HepG2 (cell line): ENCODE measurements at regions not wholly inside any gene's neighbourhood (a gene's known extent, or its start where the extent isn't known, plus 50 kb on each side); places are given as distances from the start of the nearest gene placed in this dataset.

ENCODE experiments used
- ATAC-seq: fragments of 200-7000 bp; cut with Tn5 transposase; 3 replicates; pipeline ENCODE4 v1.9.1; 2020; ENCODE audit warnings: mild to moderate bottlenecking, moderate library complexity
- BruUV-seq: library from RNA; stranded (reverse); fragments of 400-500 nt; replicated peaks from 2 replicates; lab custom pipeline; 2021; lab: Mats Ljungman, UMichigan
- CTCF ChIA-PET: fragments of 300-600 bp; formaldehyde crosslinking; extraction: SDS; loops from one replicate; lab custom pipeline; 2021; ENCODE audit warnings: low total read pairs, inconsistent platforms, low intra/inter-chr PET ratio; lab: Yijun Ruan, JAX
- POLR2A ChIA-PET: fragments of 350-600 bp; sonication (Branson Sonifier 250); formaldehyde crosslinking; loops from one replicate; lab custom pipeline; 2020; ENCODE audit warnings: antibody characterized with exemption, inconsistent platforms; lab: Yijun Ruan, JAX
- DNase-seq: peaks from one replicate; pipeline ENCODE4 v3.0.0-alpha.2; 2015; ENCODE audit warnings: low spot score
- FAIRE-seq: peaks from 3 replicates; lab custom pipeline; 2011; peaks lifted over from hg19 to GRCh38; lab: Jason Lieb, UNC
- H2AFZ ChIP-seq: one replicate; pipeline ENCODE4 v1.6.1; 2011; ENCODE audit warnings: low read length, inconsistent platforms
- H3K27ac ChIP-seq: fragments of 300-600 bp; 3 replicates; pipeline ENCODE4 v1.8.0; 2011; ENCODE audit warnings: mixed run types, mild to moderate bottlenecking, mixed read lengths, low read length, inconsistent platforms; ENCODE audit not compliant: insufficient read depth; ENCODE audit errors: extremely low read length
- H3K27me3 ChIP-seq, 2 experiments: fragments of 200-600 bp in 1 of 2; 2 replicates in 1 of 2; 3 replicates in 1 of 2; pipeline versions ENCODE4 v1.6.0 to v1.8.0; 2011; ENCODE audit warnings: low read length in 2 of 2, mild to moderate bottlenecking in 2 of 2, moderate library complexity in 2 of 2, inconsistent platforms in 1 of 2; ENCODE audit not compliant: insufficient read depth in 2 of 2, control insufficient read depth in 1 of 2
- H3K36me3 ChIP-seq, 2 experiments: fragments of 200-600 bp in 1 of 2; replicated peaks in 1 of 2; 2 replicates in 1 of 2; 3 replicates in 1 of 2; pipeline versions ENCODE4 v1.5.1 to v1.8.0; 2011; ENCODE audit warnings: low read length in 2 of 2, inconsistent platforms in 1 of 2; ENCODE audit not compliant: insufficient read depth in 2 of 2, control insufficient read depth in 1 of 2
- H3K4me1 ChIP-seq: 2 replicates; pipeline ENCODE4 v1.5.1; 2012; ENCODE audit warnings: low read length, inconsistent platforms; ENCODE audit not compliant: insufficient read depth
- H3K4me2 ChIP-seq: 2 replicates; pipeline ENCODE4 v1.6.0; 2011; ENCODE audit warnings: low read depth, low read length, inconsistent platforms
- H3K4me3 ChIP-seq, 3 experiments: fragments of 200-600 bp in 1 of 3; sonication (generic), shearing (Covaris generic) in 1 of 3; replicated peaks in 1 of 3; 2 replicates each; pipeline ENCODE4 v1.5.1; 2011 to 2016; ENCODE audit warnings: low read length in 3 of 3, inconsistent platforms in 2 of 3, low read depth in 2 of 3, mild to moderate bottlenecking in 2 of 3, control low read depth in 1 of 3, mixed read lengths in 1 of 3; ENCODE audit not compliant: insufficient read depth in 1 of 3
- H3K79me2 ChIP-seq: one replicate; pipeline ENCODE4 v1.6.1; 2011; ENCODE audit warnings: low read length, inconsistent platforms; ENCODE audit not compliant: insufficient read depth
- H3K9ac ChIP-seq: 2 replicates; pipeline ENCODE4 v1.6.0; 2011; ENCODE audit warnings: mild to moderate bottlenecking, low read depth, low read length, inconsistent platforms; ENCODE audit not compliant: insufficient read depth
- H3K9me3 ChIP-seq: 2 replicates; pipeline ENCODE4 v1.5.1; 2012; ENCODE audit warnings: mild to moderate bottlenecking, low read length
- H4K20me1 ChIP-seq: 2 replicates; pipeline ENCODE4 v1.6.0; 2011; ENCODE audit warnings: inconsistent platforms, mild to moderate bottlenecking, low read length, moderate library complexity; ENCODE audit not compliant: insufficient read depth
- FOXA1 ChIP-seq, 2 experiments: fragments of 450-650 bp in 1 of 2; sonication (generic) in 1 of 2; formaldehyde crosslinking in 1 of 2; IDR thresholded peaks; 2 replicates each; pipeline versions ENCODE4 v1.4.0 to v1.6.1; 2016 to 2020; ENCODE audit warnings: missing genetic modification reagents in 1 of 2
- NFIC ChIP-seq: IDR thresholded peaks from 2 replicates; pipeline ENCODE4 v1.6.1; 2012; ENCODE audit warnings: mild to moderate bottlenecking, low read length, inconsistent platforms
- PHF20 ChIP-seq: sonication (generic); formaldehyde crosslinking; IDR thresholded peaks from 2 replicates; pipeline ENCODE4 v1.5.0; 2020; ENCODE audit warnings: mild to moderate bottlenecking, missing genetic modification reagents
- PHF8 ChIP-seq: sonication (generic); formaldehyde crosslinking; IDR thresholded peaks from 2 replicates; pipeline ENCODE4 v1.5.0; 2020; ENCODE audit warnings: missing genetic modification reagents
- USF2 ChIP-seq, 2 experiments: sonication (generic) in 1 of 2; formaldehyde crosslinking in 1 of 2; IDR thresholded peaks; 2 replicates each; pipeline versions ENCODE4 v1.5.1 to v1.6.1; 2011 to 2020; ENCODE audit warnings: borderline replicate concordance in 1 of 2, low read depth in 1 of 2, low read length in 1 of 2, mild to moderate bottlenecking in 1 of 2, missing genetic modification reagents in 1 of 2, moderate library complexity in 1 of 2
- ZNF180 ChIP-seq: sonication (generic); formaldehyde crosslinking; IDR thresholded peaks from 2 replicates; pipeline ENCODE4 v1.4.0; 2020; ENCODE audit warnings: low read depth, missing genetic modification reagents, borderline replicate concordance
- ZNF224 ChIP-seq: sonication (generic); formaldehyde crosslinking; IDR thresholded peaks from 2 replicates; pipeline ENCODE4 v1.5.0; 2020; ENCODE audit warnings: mild to moderate bottlenecking, missing genetic modification reagents
- ZNF567 ChIP-seq: sonication (generic); formaldehyde crosslinking; IDR thresholded peaks from 2 replicates; pipeline ENCODE4 v1.8.1; 2023; ENCODE audit warnings: mild to moderate bottlenecking, missing genetic modification reagents, borderline replicate concordance
- ZNF570 ChIP-seq: sonication (generic); formaldehyde crosslinking; IDR thresholded peaks from 2 replicates; pipeline ENCODE4 v1.4.0; 2020; ENCODE audit warnings: mild to moderate bottlenecking, missing genetic modification reagents, borderline replicate concordance
- ZNF615 ChIP-seq: sonication (generic); formaldehyde crosslinking; IDR thresholded peaks from 2 replicates; pipeline ENCODE4 v1.5.0; 2020; ENCODE audit warnings: mild to moderate bottlenecking, missing genetic modification reagents, borderline replicate concordance
- ZNF879 ChIP-seq: sonication (generic); formaldehyde crosslinking; IDR thresholded peaks from 2 replicates; pipeline ENCODE4 v1.8.1; 2023; ENCODE audit warnings: missing genetic modification reagents
- WGBS: methylation state at CpG from one replicate; pipeline ENCODE4 v1.1.6; 2017; ENCODE audit warnings: low lambda C conversion rate; 5-methylcytosine and 5-hydroxymethylcytosine counted together
- in situ Hi-C: cut with HindIII; loops from 2 replicates; pipeline ENCODE4 v1.10.0; 2017; ENCODE audit warnings: low pct_unique_long_range_greater_than_20kb; ENCODE audit not compliant: extremely low pct_ligation_motif_present
- intact Hi-C: fragments of 100-400 bp; cut with micrococcal nuclease; formaldehyde crosslinking; loops from one replicate; pipeline ENCODE4 v1.10.0; 2022; ENCODE audit not compliant: unreplicated experiment
- TF ChIP-seq, protein P1 (sequence below): sonication (generic); formaldehyde crosslinking; IDR thresholded peaks from 2 replicates; pipeline ENCODE4 v1.4.0; 2020; ENCODE audit warnings: mild to moderate bottlenecking, low read depth, missing genetic modification reagents

- DNase-seq: no peak
- H2AFZ ChIP-seq: no peak overlapping the region
- no peak for ATAC-seq
- no peaks in the 10 kb centered on the region for H3K79me2 ChIP-seq
- FAIRE-seq: no peak
- H3K9ac ChIP-seq: no peak overlapping the region
- no peak overlapping the region for H3K4me2 ChIP-seq
- no peak overlapping the region for H3K4me3 ChIP-seq
- 0 out of 2 replicates have a peak, but pooled peaks cover 2% of the 10 kb centered on the region for H4K20me1 ChIP-seq
- 3% methylated on average over 4 of the region's 4 CpGs for WGBS
- intact Hi-C loops: no loop called here
- in situ Hi-C loops: no loop called here
- POLR2A ChIA-PET: no interaction called here
- CTCF ChIA-PET: no interaction called here
- H3K36me3 ChIP-seq: no peaks in the 10 kb centered on the region
- no TSS peak for BruUV-seq
- peaks cover 4% of the 10 kb centered on the region; the same call in 1 of the 2 replicates for H3K9me3 ChIP-seq
- H3K27me3 ChIP-seq: peaks cover 1 to 17% of the 10 kb centered on the region in 2 experiments; a peak in 2 of 5 replicates
- H3K27ac ChIP-seq: no peak overlapping the region
- no peaks in the 10 kb centered on the region for H3K4me1 ChIP-seq
- no peak for TF ChIP-seq PHF20 (CRISPR knock-in tag)
Observed at GRCh38 chr10:131003455-131003854, 308.1 kb downstream of the TCERG1L start.

DNA sequence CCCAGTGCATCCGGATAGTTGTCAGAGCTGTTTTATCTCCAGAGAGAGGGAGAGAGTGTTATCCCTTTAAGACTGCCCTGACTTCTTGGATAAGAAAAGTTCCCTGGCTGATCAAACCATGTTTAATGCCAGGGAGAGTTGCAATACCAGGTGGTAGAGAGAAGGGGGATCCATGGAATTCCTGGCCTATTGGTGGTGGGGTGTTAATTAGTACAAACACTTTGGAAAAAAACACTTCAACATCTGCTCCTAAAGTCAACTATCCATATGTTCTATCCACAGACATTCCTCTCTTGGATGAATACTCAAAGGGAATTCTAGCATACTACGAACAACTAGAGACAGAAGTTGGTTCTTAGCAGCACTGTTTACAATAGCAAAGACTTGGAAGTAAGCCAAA, 307.2 kb downstream of the TCERG1L start:
- no peak for FAIRE-seq
- no peak for DNase-seq
- POLR2A ChIA-PET: no interaction called here
- TF ChIP-seq ZNF615 (CRISPR knock-in tag): no peak
- no peak for TF ChIP-seq FOXA1 (IDR thresholded peaks at IDR 0.05)
- TF ChIP-seq FOXA1 (CRISPR knock-in tag; IDR thresholded peaks at IDR 0.05): no peak
- no peak for TF ChIP-seq USF2 (IDR thresholded peaks at IDR 0.05; ENCODE audit: low read depth, low read length)
- TF ChIP-seq USF2 (CRISPR knock-in tag; IDR thresholded peaks at IDR 0.05; ENCODE audit: borderline replicate concordance): no peak
- TF ChIP-seq PHF8: no peak
- TF ChIP-seq ZNF180 (CRISPR knock-in tag): no peak
- no peak for TF ChIP-seq ZNF570 (CRISPR knock-in tag)
- TF ChIP-seq ZNF879 (CRISPR knock-in tag): no peak
- TF ChIP-seq, protein P1, sequence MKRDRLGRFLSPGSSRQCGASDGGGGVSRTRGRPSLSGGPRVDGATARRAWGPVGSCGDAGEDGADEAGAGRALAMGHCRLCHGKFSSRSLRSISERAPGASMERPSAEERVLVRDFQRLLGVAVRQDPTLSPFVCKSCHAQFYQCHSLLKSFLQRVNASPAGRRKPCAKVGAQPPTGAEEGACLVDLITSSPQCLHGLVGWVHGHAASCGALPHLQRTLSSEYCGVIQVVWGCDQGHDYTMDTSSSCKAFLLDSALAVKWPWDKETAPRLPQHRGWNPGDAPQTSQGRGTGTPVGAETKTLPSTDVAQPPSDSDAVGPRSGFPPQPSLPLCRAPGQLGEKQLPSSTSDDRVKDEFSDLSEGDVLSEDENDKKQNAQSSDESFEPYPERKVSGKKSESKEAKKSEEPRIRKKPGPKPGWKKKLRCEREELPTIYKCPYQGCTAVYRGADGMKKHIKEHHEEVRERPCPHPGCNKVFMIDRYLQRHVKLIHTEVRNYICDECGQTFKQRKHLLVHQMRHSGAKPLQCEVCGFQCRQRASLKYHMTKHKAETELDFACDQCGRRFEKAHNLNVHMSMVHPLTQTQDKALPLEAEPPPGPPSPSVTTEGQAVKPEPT (CRISPR knock-in tag): no peak
- TF ChIP-seq NFIC: no peak
- TF ChIP-seq ZNF224 (CRISPR knock-in tag): no peak
- TF ChIP-seq ZNF567 (CRISPR knock-in tag): no peak

More for the DNA sequence above, 307.2 kb downstream of the TCERG1L start:
- peaks cover 0 to 11% of the 10 kb centered on the region in 2 experiments; a peak in 2 of 5 replicates for H3K27me3 ChIP-seq
- no peak overlapping the region for H3K9ac ChIP-seq
- no peaks in the 10 kb centered on the region for H3K36me3 ChIP-seq
- no peak for ATAC-seq
- peaks cover 4% of the 10 kb centered on the region; the same call in 1 of the 2 replicates for H3K9me3 ChIP-seq
- no peak overlapping the region for H3K27ac ChIP-seq
- intact Hi-C loops (no loop called here), in situ Hi-C loops (no loop called here)
- H3K4me3 ChIP-seq: no peak overlapping the region
- WGBS: 18% methylated on average over 2 of the region's 2 CpGs
- no peaks in the 10 kb centered on the region for H3K4me1 ChIP-seq
- no peaks in the 10 kb centered on the region for H3K79me2 ChIP-seq
- H2AFZ ChIP-seq: no peak overlapping the region
- CTCF ChIA-PET: no interaction called here
- no TSS peak for BruUV-seq
- 0 out of 2 replicates have a peak, but pooled peaks cover 2% of the 10 kb centered on the region for H4K20me1 ChIP-seq
- no peak overlapping the region for H3K4me2 ChIP-seq
